ENCODE measurements at regions not wholly inside any gene's neighbourhood (a gene's known extent, or its start where the extent isn't known, plus 50 kb on each side); places are given as distances from the start of the nearest gene placed in this dataset.

GRCh38 chr14:104277416-104278213, 139.2 kb downstream of the KIF26A start:
- no peaks in the 10 kb centered on the region for H4K20me1 ChIP-seq (ENCODE audit: control insufficient read depth, extremely low read depth, insufficient read depth, low read length)
- no peak for DNase-seq (ENCODE audit: low read depth, low spot score)
- no peak for TF ChIP-seq CTCF (optimal IDR thresholded peaks at IDR 0.05 in 1 of 3, IDR thresholded peaks at IDR 0.05 in 1 of 3, conservative IDR thresholded peaks at IDR 0.05 in 1 of 3; ENCODE audit: extremely low read depth in 1 of 3, insufficient read depth in 2 of 3, low read length in 3 of 3)
- no peak for TF ChIP-seq EZH2 (IDR thresholded peaks at IDR 0.05; ENCODE audit: low read length)
- H3K4me2 ChIP-seq (ENCODE audit: control insufficient read depth, extremely low read depth, insufficient read depth, low read depth, low read length): no peak overlapping the region
- peaks cover 10% of the 10 kb centered on the region for H3K4me1 ChIP-seq (ENCODE audit: control insufficient read depth, extremely low read depth, insufficient read depth, low read length)
- peaks cover 31% of the 10 kb centered on the region for H3K27me3 ChIP-seq (ENCODE audit: control insufficient read depth, extremely low read depth, insufficient read depth, low read length)
- no peaks in the 10 kb centered on the region for H3K9me1 ChIP-seq (ENCODE audit: control insufficient read depth, extremely low read depth, insufficient read depth, low read length)
- H3K9me3 ChIP-seq (ENCODE audit: control insufficient read depth, low read depth, low read length): no peaks in the 10 kb centered on the region
- dilution Hi-C loops (cut with MboI; ENCODE audit: extremely low pct_ligation_motif_present, low sequenced_read_pairs): no loop called here
- no peak overlapping the region for H3K4me3 ChIP-seq (ENCODE audit: control insufficient read depth in 2 of 3, extremely low read depth in 1 of 3, insufficient read depth in 2 of 3, low read depth in 1 of 3, low read length in 3 of 3)
- H3K27ac ChIP-seq (ENCODE audit: control insufficient read depth, insufficient read depth, low read length): no peak overlapping the region
- no peak for FAIRE-seq
- no peaks in the 10 kb centered on the region for H3K79me2 ChIP-seq (ENCODE audit: control insufficient read depth, insufficient read depth, low read length)
- no peak overlapping the region for H2AFZ ChIP-seq (ENCODE audit: control insufficient read depth, low read length)
- H3K9ac ChIP-seq (ENCODE audit: control insufficient read depth, extremely low read depth, insufficient read depth, low read length): no peak overlapping the region
- H3K36me3 ChIP-seq (ENCODE audit: control insufficient read depth in 2 of 2, extremely low read depth in 1 of 2, insufficient read depth in 2 of 2, low read length in 2 of 2): no peaks in the 10 kb centered on the region

GRCh38 chr14:104278214-104278534, 139.8 kb downstream of the KIF26A start:
- H3K27me3 ChIP-seq (ENCODE audit: control insufficient read depth, extremely low read depth, insufficient read depth, low read length): peaks cover 31% of the 10 kb centered on the region
- no peak overlapping the region for H3K4me3 ChIP-seq (ENCODE audit: control insufficient read depth in 2 of 3, extremely low read depth in 1 of 3, insufficient read depth in 2 of 3, low read depth in 1 of 3, low read length in 3 of 3)
- H2AFZ ChIP-seq (ENCODE audit: control insufficient read depth, low read length): no peak overlapping the region
- no peaks in the 10 kb centered on the region for H3K36me3 ChIP-seq (ENCODE audit: control insufficient read depth in 2 of 2, extremely low read depth in 1 of 2, insufficient read depth in 2 of 2, low read length in 2 of 2)
- H3K9ac ChIP-seq (ENCODE audit: control insufficient read depth, extremely low read depth, insufficient read depth, low read length): no peak overlapping the region
- peaks cover 10% of the 10 kb centered on the region for H3K4me1 ChIP-seq (ENCODE audit: control insufficient read depth, extremely low read depth, insufficient read depth, low read length)
- no peak overlapping the region for H3K4me2 ChIP-seq (ENCODE audit: control insufficient read depth, extremely low read depth, insufficient read depth, low read depth, low read length)
- no peaks in the 10 kb centered on the region for H3K79me2 ChIP-seq (ENCODE audit: control insufficient read depth, insufficient read depth, low read length)
- TF ChIP-seq EZH2 (IDR thresholded peaks at IDR 0.05; ENCODE audit: low read length): no peak
- no peak for TF ChIP-seq CTCF (optimal IDR thresholded peaks at IDR 0.05 in 1 of 3, IDR thresholded peaks at IDR 0.05 in 1 of 3, conservative IDR thresholded peaks at IDR 0.05 in 1 of 3; ENCODE audit: extremely low read depth in 1 of 3, insufficient read depth in 2 of 3, low read length in 3 of 3)
- DNase-seq (ENCODE audit: low read depth, low spot score) (no peak), FAIRE-seq (no peak)
- H3K9me1 ChIP-seq (ENCODE audit: control insufficient read depth, extremely low read depth, insufficient read depth, low read length): no peaks in the 10 kb centered on the region
- no peaks in the 10 kb centered on the region for H4K20me1 ChIP-seq (ENCODE audit: control insufficient read depth, extremely low read depth, insufficient read depth, low read length)
- H3K27ac ChIP-seq (ENCODE audit: control insufficient read depth, insufficient read depth, low read length): no peak overlapping the region
- dilution Hi-C loops (cut with MboI; ENCODE audit: extremely low pct_ligation_motif_present, low sequenced_read_pairs): no loop called here
- H3K9me3 ChIP-seq (ENCODE audit: control insufficient read depth, low read depth, low read length): no peaks in the 10 kb centered on the region
